CD14-positive monocyte (primary cell): ENCODE measurements at regions not wholly inside any gene's neighbourhood (a gene's known extent, or its start where the extent isn't known, plus 50 kb on each side); places are given as distances from the start of the nearest gene placed in this dataset.
"Not testable (repeated sequence)": the region's sequence is repeated elsewhere in the genome, so short reads cannot be mapped to it uniquely, and the experiment has no call there.

ENCODE experiments used
- DNase-seq, 3 donors: peaks; one replicate each; pipeline ENCODE4 v3.0.0-alpha.2; 2011 to 2022
- H2AFZ ChIP-seq: 2 replicates; pipeline ENCODE4 v1.6.0; 2012; ENCODE audit warnings: mild to moderate bottlenecking, low read depth, low read length, inconsistent platforms; ENCODE audit not compliant: insufficient read depth, poor library complexity, severe bottlenecking
- H3K27ac ChIP-seq, 2 donors: 1 replicate in 1 of 2; 2 replicates in 1 of 2; pipeline ENCODE4 v1.5.1; 2012 to 2013; ENCODE audit warnings: low read length in 2 of 2, control low read depth in 1 of 2, inconsistent platforms in 1 of 2, low read depth in 1 of 2, mild to moderate bottlenecking in 1 of 2
- H3K27me3 ChIP-seq, 2 donors: one replicate each; pipeline versions ENCODE4 v1.6.0 to v1.6.1; 2011 to 2013; ENCODE audit warnings: low read length in 2 of 2; ENCODE audit not compliant: control insufficient read depth in 2 of 2, insufficient read depth in 2 of 2
- H3K36me3 ChIP-seq, 2 donors: replicated peaks in 1 of 2; 1 replicate in 1 of 2; 2 replicates in 1 of 2; pipeline versions ENCODE4 v1.5.1 to v1.6.1; 2012 to 2013; ENCODE audit warnings: low read length in 2 of 2, control low read depth in 1 of 2, inconsistent platforms in 1 of 2, mild to moderate bottlenecking in 1 of 2; ENCODE audit not compliant: insufficient read depth in 2 of 2, control insufficient read depth in 1 of 2
- H3K4me1 ChIP-seq, 2 donors: 1 replicate in 1 of 2; 2 replicates in 1 of 2; pipeline versions ENCODE4 v1.5.1 to v1.6.1; 2012 to 2013; ENCODE audit warnings: low read length in 2 of 2, control low read depth in 1 of 2, inconsistent platforms in 1 of 2, mild to moderate bottlenecking in 1 of 2, moderate library complexity in 1 of 2; ENCODE audit not compliant: insufficient read depth in 2 of 2, control insufficient read depth in 1 of 2
- H3K4me2 ChIP-seq: replicated peaks from 2 replicates; pipeline ENCODE3; 2012; ENCODE audit warnings: low read length, moderate library complexity, mild to moderate bottlenecking; ENCODE audit not compliant: poor library complexity, severe bottlenecking; ENCODE audit errors: extremely low read depth
- H3K4me3 ChIP-seq, 3 experiments: fragments of 200-600 bp in 1 of 3; sonication (generic) in 1 of 3; replicated peaks in 1 of 3; 1 replicate in 2 of 3; 2 replicates in 1 of 3; pipeline ENCODE4 v1.5.1; 2011 to 2013; ENCODE audit warnings: low read length in 3 of 3, mild to moderate bottlenecking in 3 of 3, control low read depth in 2 of 3, low read depth in 2 of 3, inconsistent platforms in 1 of 3, moderate library complexity in 1 of 3
- H3K79me2 ChIP-seq: 2 replicates; pipeline ENCODE4 v1.6.0; 2012; ENCODE audit warnings: mild to moderate bottlenecking, control low read depth, inconsistent platforms, low read length, moderate library complexity; ENCODE audit not compliant: insufficient read depth
- H3K9ac ChIP-seq: 2 replicates; pipeline ENCODE4 v1.6.0; 2017; ENCODE audit warnings: low read length, mild to moderate bottlenecking; ENCODE audit not compliant: insufficient read depth, poor library complexity, severe bottlenecking
- H3K9me3 ChIP-seq, 2 donors: replicated peaks in 1 of 2; 1 replicate in 1 of 2; 2 replicates in 1 of 2; pipeline versions ENCODE4 v1.5.1 to v1.6.1; 2012 to 2013; ENCODE audit warnings: low read length in 2 of 2, control low read depth in 1 of 2; ENCODE audit not compliant: control insufficient read depth in 1 of 2, insufficient read depth in 1 of 2
- H4K20me1 ChIP-seq: 2 replicates; pipeline ENCODE4 v1.6.0; 2012; ENCODE audit warnings: mild to moderate bottlenecking, low read length, control low read depth, moderate library complexity; ENCODE audit not compliant: insufficient read depth
- H3K27ac Mint-ChIP-seq, 7 donors: one replicate each; pipeline ENCODE4 v1.8.0; 2020; ENCODE audit warnings: mild to moderate bottlenecking in 7 of 7, mixed read lengths in 7 of 7, moderate library complexity in 6 of 7, inconsistent platforms in 2 of 7
- H3K27me3 Mint-ChIP-seq, 3 donors: one replicate each; pipeline ENCODE4 v1.8.0; 2021 to 2022; ENCODE audit warnings: low read depth in 3 of 3, mild to moderate bottlenecking in 3 of 3, mixed read lengths in 3 of 3, moderate library complexity in 3 of 3, inconsistent platforms in 1 of 3
- H3K36me3 Mint-ChIP-seq, 2 donors: one replicate each; pipeline ENCODE4 v1.8.0; 2020; ENCODE audit warnings: mixed read lengths in 2 of 2, inconsistent platforms in 1 of 2, mild to moderate bottlenecking in 1 of 2
- H3K4me1 Mint-ChIP-seq: one replicate; pipeline ENCODE4 v1.8.0; 2020; ENCODE audit warnings: mild to moderate bottlenecking, mixed read lengths
- H3K4me3 Mint-ChIP-seq, 2 donors: one replicate each; pipeline ENCODE4 v1.8.0; 2020; ENCODE audit warnings: mild to moderate bottlenecking in 2 of 2, mixed read lengths in 2 of 2, moderate library complexity in 1 of 2
- H3K9me3 Mint-ChIP-seq, 7 donors: one replicate each; pipeline ENCODE4 v1.8.0; 2020 to 2022; ENCODE audit warnings: mixed read lengths in 7 of 7, mild to moderate bottlenecking in 6 of 7, moderate library complexity in 6 of 7, inconsistent platforms in 2 of 7
- CTCF ChIP-seq: fragments of 200-600 bp; IDR thresholded peaks from one replicate; pipeline ENCODE4 v1.8.0; 2022; ENCODE audit warnings: antibody characterized with exemption, mild to moderate bottlenecking
- WGBS: methylation state at CpG from one replicate; pipeline ENCODE4 v1.1.5; 2013; ENCODE audit warnings: missing lambda C conversion rate; ENCODE audit not compliant: insufficient coverage; 5-methylcytosine and 5-hydroxymethylcytosine counted together
- intact Hi-C, 2 donors: fragments of 100-400 bp; cut with micrococcal nuclease; formaldehyde crosslinking; loops; one replicate each; pipeline versions ENCODE4 v1.15.0 to v1.15.1; 2023

DNA sequence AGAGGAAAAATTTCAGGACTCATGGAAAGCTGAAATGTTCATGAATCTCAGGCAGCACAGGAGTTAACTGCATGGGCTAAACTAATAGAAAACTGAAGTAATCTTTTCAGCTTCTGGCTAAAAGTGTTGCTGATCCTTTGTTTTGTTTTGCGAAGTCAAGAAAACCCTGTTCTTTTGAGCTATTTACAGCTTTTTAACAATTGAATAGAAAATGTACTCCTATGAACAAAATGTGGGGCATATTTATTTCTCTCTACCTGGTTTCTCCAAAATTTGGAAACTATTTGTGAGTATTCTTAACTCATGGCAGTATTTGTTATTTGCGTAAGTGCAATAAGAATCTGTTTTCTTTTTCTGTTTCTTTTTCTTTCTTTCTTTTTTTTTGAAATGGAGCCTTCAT lies 818.8 kb upstream of the CITED2 start:
- H3K79me2 ChIP-seq = no peaks in the 10 kb centered on the region
- Mint-ChIP-seq H3K9me3 (peaks cover 12 to 29% (median 15%) of the 10 kb centered on the region in 7 donors), H3K27me3 (peaks cover 0 to 2% (median 0%) of the 10 kb centered on the region in 3 donors), H3K4me3 (no peak overlapping the region), H3K27ac (no peak overlapping the region), H3K36me3 (no peaks in the 10 kb centered on the region), H3K4me1 (no peaks in the 10 kb centered on the region)
- no peaks in the 10 kb centered on the region for H3K4me1 ChIP-seq
- DNase-seq = no peak
- no peaks in the 10 kb centered on the region for H3K36me3 ChIP-seq
- intact Hi-C loops = no loop called here
- no peak overlapping the region for H3K27ac ChIP-seq
- WGBS = no CpG with 5 or more reads among the region's 2 CpGs
- H3K4me3 ChIP-seq = no peak overlapping the region
- no peaks in the 10 kb centered on the region for H4K20me1 ChIP-seq
- H2AFZ ChIP-seq = no peak overlapping the region
- H3K4me2 ChIP-seq = no peak overlapping the region
- peaks cover 8 to 12% of the 10 kb centered on the region in 2 donors for H3K9me3 ChIP-seq
- TF ChIP-seq CTCF = no peak
- no peaks in the 10 kb centered on the region for H3K27me3 ChIP-seq
- H3K9ac ChIP-seq = no peak overlapping the region

DNA sequence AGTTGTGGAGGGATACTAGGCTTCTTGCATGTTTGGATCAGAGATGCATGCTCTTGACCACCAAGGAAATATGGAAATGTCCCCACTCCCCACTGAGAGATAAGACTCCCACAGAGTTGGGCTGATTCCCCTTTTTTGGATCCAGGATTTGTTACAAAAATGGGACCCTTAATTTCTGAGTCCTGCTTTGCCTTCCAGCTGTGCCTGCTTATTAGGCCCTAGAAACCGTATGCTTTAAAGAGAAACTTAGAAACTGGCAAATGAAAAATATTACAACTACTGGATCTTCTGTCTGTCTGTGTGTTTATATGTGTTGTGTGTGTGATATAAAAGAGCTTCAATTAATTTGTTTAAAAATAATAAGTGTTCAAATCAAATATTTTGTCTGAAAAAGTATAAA lies 817.6 kb upstream of the CITED2 start:
- WGBS = no CpG with 5 or more reads among the region's 1 CpG

GRCh38 chr6:140189263-140189662 lies 814.8 kb upstream of the CITED2 start:
- H3K27ac Mint-ChIP-seq, H4K20me1 ChIP-seq, H3K4me3 Mint-ChIP-seq, H3K79me2 ChIP-seq, H3K27ac ChIP-seq, H3K27me3 ChIP-seq, H3K9ac ChIP-seq, intact Hi-C loops, H2AFZ ChIP-seq, H3K4me2 ChIP-seq, H3K36me3 ChIP-seq, H3K36me3 Mint-ChIP-seq, H3K4me1 ChIP-seq, DNase-seq, H3K27me3 Mint-ChIP-seq, H3K4me1 Mint-ChIP-seq, H3K4me3 ChIP-seq: not testable (repeated sequence)
- H3K9me3 Mint-ChIP-seq = peaks cover 8 to 39% (median 19%) of the 10 kb centered on the region in 7 donors
- 100% methylated on average over 1 of the region's 1 CpG for WGBS
- H3K9me3 ChIP-seq = peaks cover 12 to 15% of the 10 kb centered on the region in 2 donors

More for the DNA sequence above, 817.6 kb upstream of the CITED2 start:
- Histone ChIP-seq H3K36me3 (no peaks in the 10 kb centered on the region), H3K9me3 (peaks cover 11 to 12% of the 10 kb centered on the region in 2 donors), H4K20me1 (no peaks in the 10 kb centered on the region), H3K9ac (no peak overlapping the region), H3K79me2 (no peaks in the 10 kb centered on the region), H2AFZ (no peak overlapping the region), H3K4me2 (no peak overlapping the region), H3K4me3 (no peak overlapping the region), H3K4me1 (no peaks in the 10 kb centered on the region), H3K27me3 (no peaks in the 10 kb centered on the region), H3K27ac (no peak overlapping the region)
- no peak for DNase-seq
- peaks cover 8 to 32% (median 20%) of the 10 kb centered on the region in 7 donors for H3K9me3 Mint-ChIP-seq
- H3K27me3 Mint-ChIP-seq = peaks cover 0 to 2% (median 0%) of the 10 kb centered on the region in 3 donors
- no peaks in the 10 kb centered on the region for H3K36me3 Mint-ChIP-seq
- no peak for TF ChIP-seq CTCF
- H3K4me3 Mint-ChIP-seq = no peak overlapping the region
- no peaks in the 10 kb centered on the region for H3K4me1 Mint-ChIP-seq
- intact Hi-C loops = no loop called here
- no peak overlapping the region for H3K27ac Mint-ChIP-seq
